ENCODE measurements at regions not wholly inside any gene's neighbourhood (a gene's known extent, or its start where the extent isn't known, plus 50 kb on each side); places are given as distances from the start of the nearest gene placed in this dataset.

GRCh38 chr3:167094632-167095031 lies 285.5 kb downstream of the ZBBX start:
- Mint-ChIP-seq H3K36me3 (ENCODE audit: insufficient read depth in 2 of 2) (no peaks in the 10 kb centered on the region), H3K4me1 (ENCODE audit: low read depth) (no peaks in the 10 kb centered on the region), H3K9me3 (peaks cover 1 to 6% of the 10 kb centered on the region in 2 donors), H3K27me3 (ENCODE audit: low read depth) (no peaks in the 10 kb centered on the region), H3K27ac (no peak overlapping the region), H3K4me3 (no peak overlapping the region)
- DNase-seq, result no peak
- ATAC-seq (replicated peaks in 1 of 2), result no peak

- DNase-seq (no peak), ATAC-seq (replicated peaks in 1 of 2) (no peak)
- no peaks in the 10 kb centered on the region for H3K27me3 Mint-ChIP-seq (ENCODE audit: low read depth)
- H3K9me3 Mint-ChIP-seq, result peaks cover 1 to 6% of the 10 kb centered on the region in 2 donors
- H3K27ac Mint-ChIP-seq, result no peak overlapping the region
- H3K4me1 Mint-ChIP-seq (ENCODE audit: low read depth), result no peaks in the 10 kb centered on the region
- H3K36me3 Mint-ChIP-seq (ENCODE audit: insufficient read depth in 2 of 2), result no peaks in the 10 kb centered on the region
- H3K4me3 Mint-ChIP-seq, result no peak overlapping the region
Measured at GRCh38 chr3:167091226-167091625, 288.9 kb downstream of the ZBBX start.

DNA sequence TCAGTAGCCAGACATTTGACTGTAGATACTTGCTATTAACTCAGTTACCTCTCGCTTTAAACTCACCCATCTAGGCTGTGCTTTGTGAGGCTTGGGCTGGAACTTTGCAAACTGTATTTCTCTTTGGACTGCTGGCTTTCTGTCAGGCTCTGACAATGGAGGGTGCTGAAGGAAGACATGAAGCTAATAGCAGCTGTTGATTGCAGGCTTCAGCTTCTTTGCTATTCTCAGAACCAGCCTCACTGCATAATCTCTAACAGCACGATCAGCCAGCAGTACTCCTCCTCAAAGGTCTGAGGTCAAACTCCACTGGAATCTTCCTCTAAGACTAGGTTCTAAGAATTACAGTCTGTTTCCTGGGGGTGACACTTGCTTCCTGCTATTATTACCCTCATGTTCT lies 295.6 kb downstream of the ZBBX start:
- Mint-ChIP-seq H3K36me3 (ENCODE audit: insufficient read depth in 2 of 2) (no peaks in the 10 kb centered on the region), H3K9me3 (no peaks in the 10 kb centered on the region), H3K27ac (no peak overlapping the region), H3K27me3 (ENCODE audit: low read depth) (no peaks in the 10 kb centered on the region), H3K4me3 (no peak overlapping the region), H3K4me1 (ENCODE audit: low read depth) (no peaks in the 10 kb centered on the region)
- DNase-seq (no peak), ATAC-seq (replicated peaks in 1 of 2) (no peak)

DNA sequence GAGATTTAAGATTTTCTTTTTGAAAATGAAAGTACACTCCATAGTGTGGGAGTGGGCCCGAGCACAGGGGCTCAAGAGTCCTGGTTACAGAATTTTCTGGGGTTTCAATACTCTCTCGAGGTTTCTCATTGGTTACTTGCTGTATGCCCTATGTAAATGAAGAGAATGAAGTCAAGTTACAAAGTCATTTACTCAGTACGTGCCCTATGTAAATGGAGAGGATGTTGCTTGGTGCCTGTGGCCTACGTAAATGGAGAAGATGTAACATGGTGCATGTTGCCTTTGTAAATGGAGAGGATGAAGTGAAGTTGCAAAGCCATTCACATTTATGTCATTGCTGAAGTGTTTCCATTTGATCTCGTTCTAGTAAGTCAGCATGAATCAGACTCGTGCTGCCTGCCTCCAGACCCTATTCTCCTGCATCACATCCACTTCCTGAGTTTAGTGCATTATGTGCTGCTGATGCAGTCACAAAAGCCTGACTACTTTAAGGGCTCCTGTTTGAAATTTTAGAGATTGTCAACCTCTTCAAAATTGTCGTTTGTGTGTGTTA lies 302.0 kb downstream of the ZBBX start:
- Mint-ChIP-seq H3K27ac (no peak overlapping the region), H3K27me3 (ENCODE audit: low read depth) (no peaks in the 10 kb centered on the region), H3K4me3 (no peak overlapping the region), H3K9me3 (no peaks in the 10 kb centered on the region), H3K4me1 (ENCODE audit: low read depth) (no peaks in the 10 kb centered on the region), H3K36me3 (ENCODE audit: insufficient read depth in 2 of 2) (no peaks in the 10 kb centered on the region)
- no peak for ATAC-seq (replicated peaks in 1 of 2)
- no peak for DNase-seq

DNA sequence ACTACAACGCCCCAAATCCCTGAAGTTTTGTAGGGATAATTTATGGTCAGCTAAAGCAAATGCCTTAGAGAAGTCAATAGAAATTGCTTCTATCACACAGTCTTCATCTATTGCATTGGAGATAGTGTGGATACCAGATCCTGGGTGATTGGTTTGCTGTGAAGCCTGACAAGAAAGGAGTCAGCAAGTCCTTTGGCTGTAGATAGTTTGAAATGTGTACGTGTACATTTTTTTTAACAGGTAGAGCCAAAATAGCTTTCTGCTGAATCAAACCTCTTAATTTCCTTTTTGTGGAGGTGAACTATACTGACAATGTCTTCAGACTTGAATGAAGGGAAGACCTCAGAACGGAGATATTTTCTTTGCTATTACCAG lies 312.3 kb downstream of the ZBBX start:
- DNase-seq, result no peak
- no peaks in the 10 kb centered on the region for H3K4me1 Mint-ChIP-seq (ENCODE audit: low read depth)
- no peak overlapping the region for H3K4me3 Mint-ChIP-seq
- no peaks in the 10 kb centered on the region for H3K27me3 Mint-ChIP-seq (ENCODE audit: low read depth)
- peaks cover 2 to 8% of the 10 kb centered on the region in 2 donors for H3K9me3 Mint-ChIP-seq
- H3K36me3 Mint-ChIP-seq (ENCODE audit: insufficient read depth in 2 of 2), result peaks cover 0 to 1% of the 10 kb centered on the region in 2 donors
- ATAC-seq (replicated peaks in 1 of 2), result no peak
- no peak overlapping the region for H3K27ac Mint-ChIP-seq

- Mint-ChIP-seq H3K9me3 (peaks cover 2 to 8% of the 10 kb centered on the region in 2 donors), H3K27me3 (ENCODE audit: low read depth) (no peaks in the 10 kb centered on the region), H3K27ac (no peak overlapping the region), H3K36me3 (ENCODE audit: insufficient read depth in 2 of 2) (peaks cover 0 to 1% of the 10 kb centered on the region in 2 donors), H3K4me3 (no peak overlapping the region), H3K4me1 (ENCODE audit: low read depth) (no peaks in the 10 kb centered on the region)
- no peak for ATAC-seq (replicated peaks in 1 of 2)
- DNase-seq, result no peak
Measured at GRCh38 chr3:167066977-167067786, 312.9 kb downstream of the ZBBX start.

DNA sequence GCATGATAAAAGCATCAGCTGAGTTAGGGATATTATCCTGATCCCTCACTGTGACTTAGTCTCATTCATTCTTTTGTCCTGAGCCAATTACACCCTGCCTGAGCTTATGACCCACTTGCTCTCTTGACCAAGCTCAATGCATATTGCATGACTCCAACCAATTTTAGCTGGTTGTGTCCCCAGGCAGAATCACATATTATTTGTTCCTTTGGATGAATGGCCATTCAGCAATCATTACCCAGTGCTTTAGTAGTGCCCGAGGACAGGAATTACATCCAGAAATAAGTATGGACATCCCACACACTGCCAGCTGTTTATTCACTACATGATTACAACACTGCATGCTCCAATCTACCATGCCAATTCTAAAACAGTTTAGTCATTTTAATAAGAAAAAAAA lies 322.5 kb downstream of the ZBBX start:
- H3K4me1 Mint-ChIP-seq (ENCODE audit: low read depth), result no peaks in the 10 kb centered on the region
- H3K9me3 Mint-ChIP-seq, result peaks cover 2 to 7% of the 10 kb centered on the region in 2 donors
- H3K36me3 Mint-ChIP-seq (ENCODE audit: insufficient read depth in 2 of 2), result no peaks in the 10 kb centered on the region
- no peaks in the 10 kb centered on the region for H3K27me3 Mint-ChIP-seq (ENCODE audit: low read depth)
- DNase-seq, result no peak
- no peak overlapping the region for H3K27ac Mint-ChIP-seq
- no peak overlapping the region for H3K4me3 Mint-ChIP-seq
- ATAC-seq (replicated peaks in 1 of 2), result no peak

GRCh38 chr3:167054926-167055325 lies 325.2 kb downstream of the ZBBX start:
- Mint-ChIP-seq H3K4me1 (ENCODE audit: low read depth) (no peaks in the 10 kb centered on the region), H3K4me3 (no peak overlapping the region), H3K36me3 (ENCODE audit: insufficient read depth in 2 of 2) (no peaks in the 10 kb centered on the region), H3K9me3 (peaks cover 4 to 7% of the 10 kb centered on the region in 2 donors), H3K27ac (no peak overlapping the region), H3K27me3 (ENCODE audit: low read depth) (no peaks in the 10 kb centered on the region)
- no peak for DNase-seq
- no peak for ATAC-seq (replicated peaks in 1 of 2)

- H3K4me1 Mint-ChIP-seq (ENCODE audit: low read depth), result no peaks in the 10 kb centered on the region
- no peaks in the 10 kb centered on the region for H3K27me3 Mint-ChIP-seq (ENCODE audit: low read depth)
Measured at GRCh38 chr3:167051421-167051820, 328.7 kb downstream of the ZBBX start.

DNA sequence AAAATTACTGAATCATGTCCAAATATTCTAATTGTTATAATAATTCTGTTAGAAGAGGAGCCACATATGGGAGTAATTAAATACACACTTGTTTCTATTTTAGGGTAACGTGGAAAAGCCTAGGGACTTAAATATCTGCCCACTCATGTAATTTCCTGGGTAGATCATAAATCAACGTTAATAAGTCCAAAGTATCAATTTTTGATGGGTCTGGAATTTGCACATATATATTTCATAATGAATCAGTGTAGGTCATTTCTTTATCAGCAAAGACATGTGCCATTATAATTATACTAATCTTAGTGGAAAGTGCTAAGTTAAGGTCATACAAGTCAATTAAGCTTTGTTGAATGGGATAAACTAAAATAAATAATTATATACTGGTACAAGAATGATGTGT lies 346.2 kb downstream of the ZBBX start:
- H3K4me3 Mint-ChIP-seq, result no peak overlapping the region
- no peak for ATAC-seq (replicated peaks in 1 of 2)
- H3K4me1 Mint-ChIP-seq (ENCODE audit: low read depth), result no peaks in the 10 kb centered on the region
- peaks cover 2 to 3% of the 10 kb centered on the region in 2 donors for H3K9me3 Mint-ChIP-seq
- no peak for DNase-seq
- H3K36me3 Mint-ChIP-seq (ENCODE audit: insufficient read depth in 2 of 2), result no peaks in the 10 kb centered on the region
- H3K27ac Mint-ChIP-seq, result no peak overlapping the region
- H3K27me3 Mint-ChIP-seq (ENCODE audit: low read depth), result no peaks in the 10 kb centered on the region

More at GRCh38 chr3:167051421-167051820, 328.7 kb downstream of the ZBBX start:
- Mint-ChIP-seq H3K27ac (no peak overlapping the region), H3K36me3 (ENCODE audit: insufficient read depth in 2 of 2) (no peaks in the 10 kb centered on the region), H3K4me3 (no peak overlapping the region), H3K9me3 (peaks cover 4 to 8% of the 10 kb centered on the region in 2 donors)
- ATAC-seq (replicated peaks in 1 of 2) (no peak), DNase-seq (no peak)

GRCh38 chr3:167032267-167032876 lies 347.7 kb downstream of the ZBBX start:
- Mint-ChIP-seq H3K4me1 (ENCODE audit: low read depth) (no peaks in the 10 kb centered on the region), H3K36me3 (ENCODE audit: insufficient read depth in 2 of 2) (no peaks in the 10 kb centered on the region), H3K9me3 (peaks cover 3% of the 10 kb centered on the region in 2 donors), H3K27ac (no peak overlapping the region), H3K27me3 (ENCODE audit: low read depth) (no peaks in the 10 kb centered on the region), H3K4me3 (no peak overlapping the region)
- ATAC-seq (replicated peaks in 1 of 2) (no peak), DNase-seq (no peak)

GRCh38 chr3:167031364-167032049 lies 348.6 kb downstream of the ZBBX start:
- Mint-ChIP-seq H3K27me3 (ENCODE audit: low read depth) (no peaks in the 10 kb centered on the region), H3K9me3 (peaks cover 3% of the 10 kb centered on the region in 2 donors), H3K27ac (no peak overlapping the region), H3K4me3 (no peak overlapping the region), H3K36me3 (ENCODE audit: insufficient read depth in 2 of 2) (no peaks in the 10 kb centered on the region), H3K4me1 (ENCODE audit: low read depth) (no peaks in the 10 kb centered on the region)
- DNase-seq (no peak), ATAC-seq (replicated peaks in 1 of 2) (no peak)

GRCh38 chr3:167030082-167030725 lies 349.9 kb downstream of the ZBBX start:
- Mint-ChIP-seq H3K9me3 (peaks cover 3% of the 10 kb centered on the region in 2 donors), H3K36me3 (ENCODE audit: insufficient read depth in 2 of 2) (no peaks in the 10 kb centered on the region), H3K4me3 (no peak overlapping the region), H3K27me3 (ENCODE audit: low read depth) (no peaks in the 10 kb centered on the region), H3K27ac (no peak overlapping the region), H3K4me1 (ENCODE audit: low read depth) (no peaks in the 10 kb centered on the region)
- DNase-seq (no peak), ATAC-seq (replicated peaks in 1 of 2) (no peak)
